ENCODE measurements at regions not wholly inside any gene's neighbourhood (a gene's known extent, or its start where the extent isn't known, plus 50 kb on each side); places are given as distances from the start of the nearest gene placed in this dataset.

GRCh38 chrX:134736356-134736755, 60.6 kb downstream of the PABIR2 start:
- H3K4me1 ChIP-seq (ENCODE audit: control insufficient read depth, insufficient read depth, low read length) = peaks cover 20% of the 10 kb centered on the region
- H3K27ac ChIP-seq (ENCODE audit: low read depth, low read length) = no peak overlapping the region
- no peaks in the 10 kb centered on the region for H3K36me3 ChIP-seq (ENCODE audit: control insufficient read depth, insufficient read depth, low read length)
- H3K9me3 ChIP-seq (ENCODE audit: control insufficient read depth, insufficient read depth, low read depth, low read length) = peaks cover 4% of the 10 kb centered on the region; the same call in 1 of the 2 replicates
- no peak overlapping the region for H3K9ac ChIP-seq (ENCODE audit: low read length)
- H3K4me3 ChIP-seq (ENCODE audit: low read depth, low read length) = no peak overlapping the region
- H3K27me3 ChIP-seq (ENCODE audit: control insufficient read depth, insufficient read depth, low read length) = no peaks in the 10 kb centered on the region

GRCh38 chrX:134735015-134735414, 62.0 kb downstream of the PABIR2 start:
- no peaks in the 10 kb centered on the region for H3K27me3 ChIP-seq (ENCODE audit: control insufficient read depth, insufficient read depth, low read length)
- no peaks in the 10 kb centered on the region for H3K9me3 ChIP-seq (ENCODE audit: control insufficient read depth, insufficient read depth, low read depth, low read length)
- H3K4me3 ChIP-seq (ENCODE audit: low read depth, low read length) = no peak overlapping the region
- H3K9ac ChIP-seq (ENCODE audit: low read length) = no peak overlapping the region
- peaks cover 20% of the 10 kb centered on the region for H3K4me1 ChIP-seq (ENCODE audit: control insufficient read depth, insufficient read depth, low read length)
- no peak overlapping the region for H3K27ac ChIP-seq (ENCODE audit: low read depth, low read length)
- no peaks in the 10 kb centered on the region for H3K36me3 ChIP-seq (ENCODE audit: control insufficient read depth, insufficient read depth, low read length)

- H3K36me3 ChIP-seq (ENCODE audit: control insufficient read depth, insufficient read depth, low read length) = no peaks in the 10 kb centered on the region
- H3K4me1 ChIP-seq (ENCODE audit: control insufficient read depth, insufficient read depth, low read length) = peaks cover 20% of the 10 kb centered on the region
- no peak overlapping the region for H3K27ac ChIP-seq (ENCODE audit: low read depth, low read length)
- no peak overlapping the region for H3K4me3 ChIP-seq (ENCODE audit: low read depth, low read length)
- no peaks in the 10 kb centered on the region for H3K27me3 ChIP-seq (ENCODE audit: control insufficient read depth, insufficient read depth, low read length)
- H3K9me3 ChIP-seq (ENCODE audit: control insufficient read depth, insufficient read depth, low read depth, low read length) = no peaks in the 10 kb centered on the region
- no peak overlapping the region for H3K9ac ChIP-seq (ENCODE audit: low read length)
Observed at GRCh38 chrX:134734466-134734952, 62.5 kb downstream of the PABIR2 start.

GRCh38 chrX:134733591-134733990, 63.4 kb downstream of the PABIR2 start:
- no peak overlapping the region for H3K4me3 ChIP-seq (ENCODE audit: low read depth, low read length)
- no peak overlapping the region for H3K9ac ChIP-seq (ENCODE audit: low read length)
- H3K36me3 ChIP-seq (ENCODE audit: control insufficient read depth, insufficient read depth, low read length) = no peaks in the 10 kb centered on the region
- no peaks in the 10 kb centered on the region for H3K27me3 ChIP-seq (ENCODE audit: control insufficient read depth, insufficient read depth, low read length)
- no peak overlapping the region for H3K27ac ChIP-seq (ENCODE audit: low read depth, low read length)
- H3K9me3 ChIP-seq (ENCODE audit: control insufficient read depth, insufficient read depth, low read depth, low read length) = no peaks in the 10 kb centered on the region
- peaks cover 19% of the 10 kb centered on the region for H3K4me1 ChIP-seq (ENCODE audit: control insufficient read depth, insufficient read depth, low read length)

- H3K36me3 ChIP-seq (ENCODE audit: control insufficient read depth, insufficient read depth, low read length) = no peaks in the 10 kb centered on the region
- no peak overlapping the region for H3K27ac ChIP-seq (ENCODE audit: low read depth, low read length)
- H3K27me3 ChIP-seq (ENCODE audit: control insufficient read depth, insufficient read depth, low read length) = no peaks in the 10 kb centered on the region
- H3K9me3 ChIP-seq (ENCODE audit: control insufficient read depth, insufficient read depth, low read depth, low read length) = no peaks in the 10 kb centered on the region
- no peak overlapping the region for H3K4me3 ChIP-seq (ENCODE audit: low read depth, low read length)
- no peak overlapping the region for H3K9ac ChIP-seq (ENCODE audit: low read length)
- H3K4me1 ChIP-seq (ENCODE audit: control insufficient read depth, insufficient read depth, low read length) = peaks cover 15% of the 10 kb centered on the region
Observed at GRCh38 chrX:134732676-134733075, 64.3 kb downstream of the PABIR2 start.

GRCh38 chrX:134732152-134732551, 64.9 kb downstream of the PABIR2 start:
- H3K4me1 ChIP-seq (ENCODE audit: control insufficient read depth, insufficient read depth, low read length) = peaks cover 15% of the 10 kb centered on the region
- no peak overlapping the region for H3K27ac ChIP-seq (ENCODE audit: low read depth, low read length)
- no peaks in the 10 kb centered on the region for H3K36me3 ChIP-seq (ENCODE audit: control insufficient read depth, insufficient read depth, low read length)
- no peak overlapping the region for H3K4me3 ChIP-seq (ENCODE audit: low read depth, low read length)
- no peaks in the 10 kb centered on the region for H3K27me3 ChIP-seq (ENCODE audit: control insufficient read depth, insufficient read depth, low read length)
- H3K9ac ChIP-seq (ENCODE audit: low read length) = no peak overlapping the region
- H3K9me3 ChIP-seq (ENCODE audit: control insufficient read depth, insufficient read depth, low read depth, low read length) = no peaks in the 10 kb centered on the region

GRCh38 chrX:134727363-134727762, 69.1 kb upstream of the PLAC1 start:
- Histone ChIP-seq H3K36me3 (ENCODE audit: control insufficient read depth, insufficient read depth, low read length) (no peaks in the 10 kb centered on the region), H3K4me1 (ENCODE audit: control insufficient read depth, insufficient read depth, low read length) (no peaks in the 10 kb centered on the region), H3K9me3 (ENCODE audit: control insufficient read depth, insufficient read depth, low read depth, low read length) (peaks cover 4% of the 10 kb centered on the region), H3K4me3 (ENCODE audit: low read depth, low read length) (no peak overlapping the region), H3K9ac (ENCODE audit: low read length) (no peak overlapping the region), H3K27ac (ENCODE audit: low read depth, low read length) (no peak overlapping the region), H3K27me3 (ENCODE audit: control insufficient read depth, insufficient read depth, low read length) (no peaks in the 10 kb centered on the region)

GRCh38 chrX:134725103-134725690, 66.9 kb upstream of the PLAC1 start:
- Histone ChIP-seq H3K27ac (ENCODE audit: low read depth, low read length) (no peak overlapping the region), H3K4me3 (ENCODE audit: low read depth, low read length) (no peak overlapping the region), H3K27me3 (ENCODE audit: control insufficient read depth, insufficient read depth, low read length) (no peaks in the 10 kb centered on the region), H3K9ac (ENCODE audit: low read length) (no peak overlapping the region), H3K4me1 (ENCODE audit: control insufficient read depth, insufficient read depth, low read length) (no peaks in the 10 kb centered on the region; the same call in 1 of the 2 replicates), H3K36me3 (ENCODE audit: control insufficient read depth, insufficient read depth, low read length) (no peaks in the 10 kb centered on the region), H3K9me3 (ENCODE audit: control insufficient read depth, insufficient read depth, low read depth, low read length) (peaks cover 6% of the 10 kb centered on the region)

GRCh38 chrX:134721766-134722532, 63.7 kb upstream of the PLAC1 start:
- H3K4me3 ChIP-seq (ENCODE audit: low read depth, low read length) = no peak overlapping the region
- H3K27ac ChIP-seq (ENCODE audit: low read depth, low read length) = no peak overlapping the region
- H3K4me1 ChIP-seq (ENCODE audit: control insufficient read depth, insufficient read depth, low read length) = peaks cover 20% of the 10 kb centered on the region
- H3K9me3 ChIP-seq (ENCODE audit: control insufficient read depth, insufficient read depth, low read depth, low read length) = peaks cover 4% of the 10 kb centered on the region
- H3K27me3 ChIP-seq (ENCODE audit: control insufficient read depth, insufficient read depth, low read length) = no peaks in the 10 kb centered on the region; the same call in 1 of the 2 replicates
- H3K9ac ChIP-seq (ENCODE audit: low read length) = no peak overlapping the region
- H3K36me3 ChIP-seq (ENCODE audit: control insufficient read depth, insufficient read depth, low read length) = no peaks in the 10 kb centered on the region

GRCh38 chrX:134718966-134719317, 60.7 kb upstream of the PLAC1 start:
- H3K9me3 ChIP-seq (ENCODE audit: control insufficient read depth, insufficient read depth, low read depth, low read length) = 0 out of 2 replicates have a peak, but pooled peaks cover 2% of the 10 kb centered on the region
- H3K4me3 ChIP-seq (ENCODE audit: low read depth, low read length) = no peak overlapping the region
- peak overlapping the region; percentile 46; the same call in 1 of the 2 replicates for H3K27ac ChIP-seq (ENCODE audit: low read depth, low read length)
- H3K36me3 ChIP-seq (ENCODE audit: control insufficient read depth, insufficient read depth, low read length) = no peaks in the 10 kb centered on the region
- H3K4me1 ChIP-seq (ENCODE audit: control insufficient read depth, insufficient read depth, low read length) = peaks cover 42% of the 10 kb centered on the region
- no peak overlapping the region for H3K9ac ChIP-seq (ENCODE audit: low read length)
- H3K27me3 ChIP-seq (ENCODE audit: control insufficient read depth, insufficient read depth, low read length) = no peaks in the 10 kb centered on the region; the same call in 1 of the 2 replicates
